HG02798 (cell line): ENCODE measurements at regions not wholly inside any gene's neighbourhood (a gene's known extent, or its start where the extent isn't known, plus 50 kb on each side); places are given as distances from the start of the nearest gene placed in this dataset.
A peak's percentile ranks its signal among the peaks of the same experiment; 100 is the strongest.
"Not testable (repeated sequence)": the region's sequence is repeated elsewhere in the genome, so short reads cannot be mapped to it uniquely, and the experiment has no call there.

Experiments used
- ATAC-seq: cut with Tn5 transposase; IDR thresholded peaks from one replicate; pipeline ENCODE4 v1.9.1; 2021; ENCODE audit warnings: mild to moderate bottlenecking; ENCODE audit not compliant: unreplicated experiment, poor library complexity

DNA sequence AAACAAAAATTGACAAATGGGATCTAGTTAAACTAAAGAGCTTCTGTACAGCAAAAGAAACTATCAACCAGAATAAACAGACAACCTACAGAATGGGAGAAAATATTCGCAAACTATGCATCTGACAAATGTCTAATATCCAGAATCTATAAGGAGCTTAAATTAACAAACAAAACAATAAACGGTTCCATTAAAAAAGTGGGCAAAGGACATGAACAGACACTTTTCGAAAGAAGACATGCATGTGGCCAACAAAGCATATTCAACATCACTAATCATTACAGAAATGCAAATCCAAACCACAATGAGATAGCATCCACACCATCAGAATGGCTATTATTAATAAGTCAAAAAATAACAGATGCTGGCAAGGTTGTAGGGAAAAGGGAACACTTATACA is 50.5 kb upstream of the MED13L start:
- ATAC-seq: not testable (repeated sequence)

DNA sequence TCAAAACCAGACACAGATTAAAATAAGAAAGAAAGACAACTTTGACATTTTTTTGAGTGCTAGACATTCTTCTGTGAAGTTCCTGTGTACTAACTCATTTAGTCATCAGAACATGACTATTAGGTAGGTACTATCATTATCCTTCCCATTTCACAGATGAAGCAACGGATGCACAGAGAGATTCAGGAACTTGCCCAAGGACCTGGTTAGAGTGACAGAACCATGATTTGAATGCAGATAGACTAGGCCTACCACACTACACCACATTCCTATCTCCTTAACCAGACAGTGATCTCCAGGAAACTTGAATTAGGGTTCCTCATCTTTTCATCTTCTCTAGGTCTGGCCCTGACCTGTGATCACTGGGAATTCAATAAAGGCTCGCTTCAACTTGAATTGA is 54.4 kb upstream of the MED13L start:
- no peak for ATAC-seq

DNA sequence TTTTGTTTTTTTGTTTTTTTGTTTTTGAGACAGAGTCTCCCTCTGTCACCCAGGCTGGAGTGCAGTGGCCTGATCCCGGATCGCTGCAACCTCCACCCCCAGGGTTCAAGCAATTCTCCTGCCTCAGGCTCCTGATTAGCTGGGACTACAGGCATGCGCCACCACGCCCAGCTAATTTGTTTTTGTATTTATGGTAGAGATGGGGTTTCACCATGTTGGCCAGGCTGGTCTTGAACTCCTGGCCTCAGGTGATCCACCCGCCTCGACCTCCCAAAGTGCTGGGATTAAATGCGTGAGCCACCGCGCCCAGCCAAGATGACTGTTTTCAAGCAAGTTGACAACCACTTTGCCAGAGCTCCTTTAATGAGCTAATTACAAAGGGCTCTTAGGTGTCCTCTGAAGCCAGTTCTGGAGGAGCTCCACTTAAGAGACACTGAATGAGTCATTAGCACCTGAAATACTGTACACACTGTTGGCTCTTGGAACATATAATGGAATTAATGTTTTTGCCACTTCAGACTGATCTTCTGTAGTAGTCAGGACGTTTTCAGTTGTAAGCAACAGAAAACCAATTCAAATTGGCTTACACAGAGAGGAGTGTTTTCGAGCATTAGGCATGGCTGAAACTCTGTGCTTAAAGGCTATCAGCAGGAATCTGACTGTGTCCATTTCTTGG is 55.4 kb upstream of the MED13L start:
- no peak for ATAC-seq

DNA sequence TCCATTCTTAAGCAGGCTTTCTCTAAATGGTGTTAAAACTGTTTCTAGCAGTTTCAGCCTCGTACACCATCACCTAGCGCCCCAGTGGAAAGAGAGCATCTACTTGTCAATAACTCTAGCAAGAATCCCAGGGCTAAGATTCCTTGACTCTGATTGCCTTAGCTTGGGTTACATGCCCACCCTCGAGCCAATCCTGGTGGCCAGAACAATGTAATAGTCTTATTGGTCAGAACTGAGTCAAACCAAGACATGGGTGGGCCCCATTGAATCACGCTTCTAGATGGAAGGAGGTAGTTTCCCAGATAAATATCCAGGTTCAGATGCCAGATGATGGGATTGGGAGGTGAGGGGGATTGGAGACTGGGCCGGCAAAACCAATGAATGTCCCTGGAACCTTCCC is 55.9 kb upstream of the MED13L start:
- no peak for ATAC-seq

DNA sequence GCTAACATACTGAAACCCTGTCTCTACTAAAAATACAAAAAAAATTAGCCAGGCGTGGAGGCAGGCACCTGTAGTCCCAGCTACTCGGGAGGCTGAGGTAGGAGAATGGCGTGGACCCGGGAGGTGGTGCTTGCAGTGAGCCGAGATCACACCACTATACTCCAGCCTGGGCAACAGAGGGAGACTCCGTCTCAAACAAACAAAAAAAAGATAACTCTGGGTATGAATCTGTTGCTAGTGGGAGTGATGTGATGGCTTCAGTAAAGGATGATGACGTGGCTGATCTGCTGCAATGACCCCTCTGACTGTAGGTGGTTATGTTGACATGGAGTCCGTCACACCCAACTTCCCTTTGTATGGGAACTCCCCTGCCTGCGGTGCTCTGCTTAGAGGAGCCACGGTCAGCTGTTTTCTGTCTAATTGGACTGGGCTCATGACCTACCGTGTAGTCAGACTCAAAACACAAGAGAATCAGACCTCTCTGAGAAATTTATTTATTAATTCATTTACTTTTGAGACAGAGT is 59.1 kb upstream of the MED13L start:
- peak; percentile 82 for ATAC-seq

DNA sequence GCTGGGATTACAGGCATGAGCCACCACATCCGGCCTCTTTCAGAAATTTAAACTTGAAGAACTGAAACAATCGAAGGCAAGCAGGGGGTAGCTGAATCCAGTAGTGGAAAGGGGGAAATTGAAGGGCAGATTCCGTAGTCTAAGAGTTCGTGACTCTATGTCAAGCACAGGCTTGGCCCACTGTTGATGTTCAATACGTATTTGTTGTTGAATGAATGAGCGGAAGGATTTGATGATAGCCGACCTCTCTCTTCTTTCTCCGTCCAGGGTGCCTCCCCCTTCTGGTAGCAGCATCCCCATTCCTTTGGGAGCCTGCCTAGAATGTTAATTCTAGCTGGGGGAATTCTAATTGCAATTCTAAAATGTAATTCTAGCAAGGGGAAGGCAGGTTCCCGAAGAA is 59.8 kb upstream of the MED13L start:
- ATAC-seq: no peak

DNA sequence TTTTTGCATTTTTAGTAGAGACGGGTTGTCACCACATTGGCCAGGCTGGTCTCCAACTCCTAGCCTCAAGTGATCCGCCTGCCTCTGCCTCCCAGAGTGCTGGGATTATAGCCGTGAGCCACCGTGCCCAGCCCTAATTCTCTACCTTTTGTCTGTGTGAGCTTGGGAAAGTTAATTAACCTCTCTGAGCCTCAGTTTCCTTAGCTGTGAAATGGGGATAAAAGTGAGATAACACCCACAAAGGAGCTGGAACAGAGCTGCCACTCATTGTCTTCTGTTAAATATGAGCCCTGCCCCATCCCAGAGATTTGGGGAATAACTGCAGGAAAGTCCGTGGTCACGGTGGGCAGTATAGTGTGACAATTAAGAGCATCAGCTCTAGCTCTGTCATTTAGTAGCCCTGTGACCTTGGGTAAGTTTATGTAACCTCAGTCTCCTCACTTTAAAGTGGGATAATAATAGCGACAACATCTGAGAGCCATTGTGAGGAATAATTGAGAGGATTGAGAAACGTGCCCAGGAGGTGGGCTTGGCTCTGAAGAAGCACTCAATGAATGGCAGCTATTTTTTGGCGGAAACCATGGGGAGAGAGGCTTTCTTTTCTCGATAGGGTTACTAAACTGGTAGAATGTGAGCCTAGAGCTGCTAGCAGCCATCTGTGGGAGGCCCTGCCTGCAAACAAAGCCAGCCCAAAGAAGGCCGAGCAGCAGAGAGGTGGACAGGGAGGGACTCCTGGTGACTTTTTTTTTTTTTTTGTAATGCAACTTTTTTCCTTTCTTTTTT is 60.8 kb upstream of the MED13L start:
- no peak for ATAC-seq

DNA sequence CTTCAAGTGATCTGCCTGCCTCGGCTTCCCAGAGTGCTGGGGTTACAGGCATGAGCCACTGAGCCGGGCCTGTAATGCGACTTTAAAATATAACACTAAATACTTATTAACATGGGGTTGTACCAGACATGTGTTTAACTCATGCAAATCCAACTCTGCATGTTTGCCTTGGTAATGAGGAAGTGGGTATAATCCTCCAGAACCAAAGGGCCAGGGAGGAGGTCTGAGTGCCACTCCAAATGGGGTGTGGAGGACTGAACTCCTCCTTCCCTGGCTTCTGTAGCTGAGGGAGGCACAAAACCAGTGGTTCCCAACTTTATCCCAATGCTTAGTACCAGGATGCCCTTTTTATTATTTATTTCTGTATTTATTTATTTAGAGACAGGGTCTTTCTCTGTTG is 61.6 kb upstream of the MED13L start:
- no peak for ATAC-seq

DNA sequence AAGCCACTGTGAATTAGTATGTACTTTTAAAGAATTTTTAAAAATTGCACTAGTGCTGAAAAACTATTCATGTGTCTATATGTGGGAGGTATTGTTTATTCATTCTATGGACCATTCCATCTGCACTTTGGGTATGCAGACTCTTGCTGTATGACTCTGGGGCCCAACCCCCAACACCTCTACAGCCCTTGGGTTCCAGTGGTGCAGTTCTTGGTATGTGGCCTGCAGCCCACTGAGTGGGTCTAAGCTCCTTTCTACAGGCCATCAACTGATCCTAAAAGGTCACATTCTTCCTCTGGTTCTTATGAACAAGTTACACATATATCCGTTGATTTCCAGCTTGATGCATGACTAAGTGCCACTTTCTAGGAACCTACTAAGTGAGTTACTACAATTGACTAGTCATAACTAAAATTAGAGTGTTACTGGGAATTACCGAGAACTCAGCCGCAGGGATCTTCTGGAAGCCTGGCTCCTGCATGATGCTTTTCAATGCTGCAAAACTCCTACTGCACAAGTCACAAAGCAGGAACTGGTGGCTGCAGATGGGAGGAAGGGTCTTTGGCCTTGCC is 62.4 kb upstream of the MED13L start:
- no peak for ATAC-seq

DNA sequence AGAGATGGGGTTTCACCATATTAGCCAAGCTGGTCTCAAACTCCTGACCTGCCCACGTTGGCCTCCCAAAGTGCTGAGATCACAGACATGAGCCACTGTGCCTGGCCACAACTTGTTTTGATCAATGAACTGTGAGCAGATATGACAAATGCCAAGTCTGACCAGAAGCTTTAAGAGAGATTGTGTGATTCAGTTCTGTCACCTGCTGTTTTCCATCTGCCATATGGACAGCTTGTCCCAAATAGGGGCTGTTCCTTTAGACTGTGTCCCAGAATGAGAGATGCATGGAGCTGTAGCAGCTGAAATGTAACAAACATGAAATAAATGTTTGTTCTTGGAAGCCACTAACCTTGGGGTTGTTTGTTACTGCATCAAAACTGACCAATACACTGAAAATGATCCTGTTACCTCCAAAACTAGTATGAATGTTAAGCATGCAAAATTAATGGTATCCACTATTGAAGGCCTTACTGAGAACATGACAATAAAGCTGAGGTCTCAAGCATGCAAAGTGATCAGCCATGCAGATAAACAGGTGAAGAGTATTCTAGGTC is 65.9 kb upstream of the MED13L start:
- ATAC-seq: no peak

DNA sequence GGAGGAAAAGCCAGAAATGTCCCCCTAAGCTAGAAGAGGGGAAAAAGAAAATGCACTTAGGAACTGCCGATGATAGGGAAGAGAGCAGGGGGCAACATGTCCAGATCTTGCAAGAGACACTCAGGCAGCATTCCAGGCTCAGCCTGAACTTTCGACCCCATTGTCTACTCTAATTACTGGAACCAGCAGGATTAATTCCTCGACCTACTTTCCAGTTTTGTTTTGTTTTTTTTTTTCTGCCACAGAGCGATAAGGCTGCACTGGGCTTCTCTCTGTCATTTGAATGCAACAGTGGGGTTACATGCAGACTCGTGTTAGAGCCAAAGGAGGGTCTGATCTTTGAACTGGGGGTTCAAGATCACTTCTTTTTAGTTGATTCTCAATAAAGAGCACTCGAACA is 68.7 kb upstream of the MED13L start:
- ATAC-seq: no peak

DNA sequence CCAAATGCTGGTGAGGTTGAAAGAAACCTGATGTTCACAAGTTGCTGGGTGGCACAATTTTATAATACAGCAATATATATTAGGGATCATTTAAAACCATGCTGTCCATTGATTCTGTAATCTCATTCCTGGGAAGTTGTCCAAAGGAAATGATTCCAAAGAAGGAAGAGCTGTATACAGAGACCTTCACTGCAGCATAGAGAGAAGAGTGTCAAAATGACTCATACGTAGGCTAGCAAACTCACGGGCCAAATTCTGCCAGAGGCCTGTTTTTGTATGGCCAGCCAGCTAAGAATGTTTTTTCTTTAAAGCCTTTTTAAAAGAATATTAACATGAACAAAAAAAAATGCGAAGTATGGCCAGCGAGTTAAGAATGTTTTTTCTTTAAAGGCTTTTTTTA is 69.2 kb upstream of the MED13L start:
- no peak for ATAC-seq

DNA sequence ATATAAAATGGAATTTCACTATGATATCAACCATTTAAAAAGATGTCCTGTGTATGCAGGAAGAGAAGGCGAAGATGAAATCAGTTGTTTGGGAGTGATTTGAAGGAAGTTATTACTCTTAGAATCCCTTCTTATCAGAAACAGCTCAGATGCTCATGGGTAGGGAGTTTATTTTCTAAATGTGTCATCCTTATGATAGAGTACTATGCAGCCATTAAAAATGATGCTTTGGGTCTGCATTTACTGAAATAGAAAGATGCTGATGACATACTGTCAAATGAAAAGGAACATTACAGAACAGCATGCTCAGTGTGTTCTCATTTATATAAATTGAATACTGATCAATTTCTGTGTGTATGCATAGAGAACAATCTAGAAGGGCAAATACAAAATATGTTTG is 69.8 kb upstream of the MED13L start:
- no peak for ATAC-seq

DNA sequence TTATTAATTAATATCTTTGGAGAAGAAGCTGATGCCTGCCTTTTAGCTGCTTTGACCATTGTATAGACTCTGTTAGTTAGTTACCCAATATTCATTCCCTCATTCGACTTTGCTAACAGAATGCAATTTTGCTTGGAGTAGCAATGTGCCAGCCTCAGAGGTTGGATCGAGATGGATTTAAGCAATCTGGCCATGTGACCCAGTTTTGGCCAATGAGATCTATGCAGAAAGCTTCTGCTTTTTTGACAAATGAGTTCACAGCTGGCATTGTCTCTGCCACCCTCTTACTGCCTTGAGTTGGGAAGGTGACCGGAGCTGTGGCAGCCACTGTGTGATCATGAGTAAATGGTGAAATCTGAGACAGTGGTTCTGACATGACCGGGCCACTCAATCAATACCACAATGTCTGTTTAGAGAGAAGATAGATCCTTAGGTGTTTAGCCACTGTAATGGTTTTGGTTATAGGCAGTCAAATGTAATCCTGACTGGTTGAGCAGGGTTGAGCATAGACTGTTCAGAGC is 74.9 kb upstream of the MED13L start:
- no peak for ATAC-seq

DNA sequence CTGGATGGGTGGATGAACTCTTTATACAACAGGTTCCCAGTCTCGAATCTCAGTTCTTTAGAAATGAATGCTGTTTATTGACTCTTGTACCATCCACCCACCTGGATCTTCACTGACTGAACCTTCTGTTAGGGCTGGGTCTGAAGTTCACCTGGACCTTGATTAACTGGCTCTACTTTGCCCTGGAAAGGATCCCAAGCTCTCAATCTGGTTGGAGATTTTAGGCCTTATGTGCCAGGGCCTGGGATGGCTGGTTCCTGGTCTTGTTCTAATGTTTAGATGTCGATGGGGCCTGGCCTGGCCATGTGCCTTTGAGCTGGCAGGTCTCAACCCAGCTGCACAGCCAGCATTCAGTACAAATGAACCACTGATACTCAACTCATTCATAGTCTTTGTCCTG is 76.5 kb upstream of the MED13L start:
- ATAC-seq: no peak

DNA sequence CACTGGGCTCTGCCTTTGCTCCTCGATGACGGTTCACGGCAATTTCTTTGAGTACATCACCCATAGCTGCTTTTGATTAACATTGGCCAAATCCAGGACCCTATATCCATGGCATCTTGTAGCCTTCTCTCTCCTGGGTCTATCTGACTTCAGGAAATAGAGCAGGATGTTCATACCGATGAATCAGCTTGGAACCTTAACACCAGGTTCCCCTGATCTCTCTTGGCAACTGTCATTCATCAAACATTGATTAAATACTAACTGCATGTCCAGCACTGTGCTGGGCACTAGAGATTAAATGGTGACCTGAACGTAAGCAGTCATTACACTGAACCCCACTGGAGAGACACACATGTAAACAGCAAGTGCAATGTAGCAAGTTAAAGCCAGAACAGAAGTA is 77.0 kb upstream of the MED13L start:
- ATAC-seq: no peak

DNA sequence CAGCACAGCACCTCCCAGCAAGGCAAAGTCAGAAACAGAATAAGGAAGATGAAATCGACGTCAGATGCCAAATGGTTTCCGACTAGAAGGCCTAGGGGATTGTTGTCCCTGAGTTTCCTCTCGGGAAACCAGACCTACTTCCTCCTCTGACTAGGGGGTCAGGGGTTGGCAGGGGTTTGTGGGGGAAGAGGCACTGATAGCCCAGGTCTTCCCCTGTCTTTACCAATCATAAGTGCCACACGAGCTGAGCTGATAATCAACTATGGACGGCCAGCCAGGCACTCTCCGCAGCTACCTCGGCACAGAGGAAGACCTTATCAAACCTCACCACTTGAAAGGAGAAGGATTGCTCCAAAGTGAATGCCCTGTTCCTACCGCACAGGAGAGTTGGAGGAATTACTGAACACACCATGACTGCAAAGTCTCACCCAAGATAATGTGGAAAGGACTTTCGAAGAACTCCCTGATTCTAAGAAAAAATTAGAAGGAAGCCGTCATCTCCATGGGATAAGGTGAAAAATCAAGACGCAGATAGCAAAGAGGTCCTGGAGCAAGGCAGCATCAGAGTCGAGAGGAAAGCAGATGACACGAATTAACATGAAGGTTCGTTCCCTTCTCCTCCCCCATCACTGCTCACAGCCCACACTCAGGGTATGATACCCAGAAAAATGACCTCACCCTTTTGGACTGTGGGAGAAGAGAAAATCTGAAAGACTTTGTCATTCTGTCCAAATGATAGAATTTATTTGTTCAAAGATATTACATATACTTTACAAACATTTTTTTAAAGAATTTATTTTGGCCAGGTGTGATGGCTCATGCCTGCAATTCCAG is 77.7 kb upstream of the MED13L start:
- no peak for ATAC-seq

DNA sequence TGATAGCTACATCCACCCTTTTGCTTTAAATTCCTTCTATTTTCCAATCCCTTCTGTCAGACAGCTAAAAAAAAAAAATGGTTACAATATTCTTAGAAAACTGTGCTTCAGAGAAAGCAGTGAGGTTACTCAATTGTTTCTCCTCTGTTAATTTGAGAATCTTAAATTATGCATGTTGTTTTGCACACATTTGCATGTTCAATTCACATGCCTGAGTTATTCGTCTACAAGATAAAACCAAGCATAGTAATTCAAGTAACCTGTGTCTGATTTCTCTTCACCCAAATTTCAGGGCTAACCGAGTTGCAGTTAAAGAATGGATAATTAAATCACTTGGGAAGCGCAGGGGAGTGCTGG is 81.0 kb upstream of the MED13L start:
- no peak for ATAC-seq

DNA sequence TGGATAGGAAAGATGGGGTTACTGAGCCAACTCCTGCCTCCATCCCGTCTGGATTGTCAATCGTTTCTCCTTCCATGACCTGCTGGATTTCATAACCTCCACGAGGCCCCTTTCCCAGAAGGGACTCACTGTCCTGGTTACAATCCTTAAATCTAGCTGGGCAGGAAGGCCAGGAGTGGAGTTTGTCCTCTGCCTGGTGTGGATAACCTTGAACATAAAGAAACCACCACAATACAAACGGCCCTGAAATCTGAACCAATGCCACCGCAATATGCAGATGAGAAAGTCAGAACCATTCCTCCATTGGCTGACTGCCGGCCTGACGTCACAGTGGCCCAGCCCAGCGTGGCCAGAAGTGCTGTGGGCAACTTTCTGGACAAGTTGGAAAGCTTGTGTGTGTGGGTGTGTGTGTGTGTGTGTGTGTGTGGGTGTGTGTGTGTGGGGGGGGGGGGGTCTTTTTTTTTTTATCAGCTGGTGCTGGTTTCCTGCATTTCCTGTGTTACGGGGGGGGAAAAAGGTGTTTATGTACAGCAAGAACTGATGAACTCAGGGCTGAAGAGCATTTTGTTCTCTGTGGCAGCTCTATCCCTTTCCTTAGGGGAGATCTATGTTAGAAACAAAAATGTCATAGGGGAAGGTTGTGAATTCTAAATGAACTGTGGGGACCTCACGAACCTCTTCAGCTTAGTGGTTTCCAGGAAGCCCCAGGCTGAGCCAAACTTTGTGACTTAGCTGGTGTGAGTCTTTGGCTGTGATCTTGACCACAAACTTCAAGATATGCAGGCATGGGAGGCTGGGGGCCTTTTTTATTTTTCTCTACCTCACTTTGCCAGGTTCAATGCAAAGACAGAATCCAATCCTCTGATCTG is 81.6 kb upstream of the MED13L start:
- peak; percentile 88 for ATAC-seq
